ENCODE measurements at regions not wholly inside any gene's neighbourhood (a gene's known extent, or its start where the extent isn't known, plus 50 kb on each side); places are given as distances from the start of the nearest gene placed in this dataset.

- POLR2A ChIA-PET: no interaction called here
Measured at GRCh38 chr12:59322473-59322872, 273.4 kb upstream of the SLC16A7 start.

GRCh38 chr12:59321278-59321677 is 274.6 kb upstream of the SLC16A7 start:
- RAD21 ChIA-PET (ENCODE audit: unreplicated experiment): no interaction called here
- no peak for TF ChIP-seq CEBPZ (IDR thresholded peaks at IDR 0.05; ENCODE audit: low read depth, low read length)
- no peak for TF ChIP-seq PBX3 (IDR thresholded peaks at IDR 0.05; ENCODE audit: insufficient replicate concordance, low read depth, low read length)
- TF ChIP-seq USF2 (IDR thresholded peaks at IDR 0.05; ENCODE audit: borderline replicate concordance, low read depth, low read length): no peak
- TF ChIP-seq SUPT20H (IDR thresholded peaks at IDR 0.05; ENCODE audit: borderline replicate concordance, control insufficient read depth, low read depth, low read length): no peak
- TF ChIP-seq BACH1 (IDR thresholded peaks at IDR 0.05; ENCODE audit: borderline replicate concordance): no peak
- no peak for TF ChIP-seq NR2C2 (IDR thresholded peaks at IDR 0.05; ENCODE audit: borderline replicate concordance, control insufficient read depth, insufficient read length, low read depth)
- no peak for TF ChIP-seq HDGF (IDR thresholded peaks at IDR 0.05)
- no peak for TF ChIP-seq RCOR1 (conservative IDR thresholded peaks at IDR 0.05; ENCODE audit: low read depth, low read length)
- TF ChIP-seq KDM1A (IDR thresholded peaks at IDR 0.05; ENCODE audit: borderline replicate concordance): no peak
- SMC1A ChIA-PET (ENCODE audit: uncharacterized antibody, unreplicated experiment): no interaction called here
- FAIRE-seq (no peak), DNase-seq (ENCODE audit: low read depth, low spot score) (no peak), ATAC-seq (no peak)
- no peak overlapping the region for H3K9ac ChIP-seq (ENCODE audit: control insufficient read depth, insufficient read depth, low read length)
- H3K9me3 ChIP-seq (replicated peaks; ENCODE audit: control insufficient read depth, insufficient read depth, low read length): no peaks in the 10 kb centered on the region
- POLR2A ChIA-PET: no interaction called here
- CTCF ChIA-PET: interaction anchor here (0.6 kb wide), 1 partner anchor 13 kb away, joined by 3 read pairs; no protein-coding TSS in a partner anchor
- no peaks in the 10 kb centered on the region for H4K20me1 ChIP-seq (ENCODE audit: control insufficient read depth, insufficient read depth)
- in situ Hi-C loops (cut with MboI) (no loop called here), intact Hi-C loops (cut with micrococcal nuclease; ENCODE audit: unreplicated experiment) (no loop called here)
- H3K79me2 ChIP-seq (ENCODE audit: control insufficient read depth, insufficient read depth, low read length): no peaks in the 10 kb centered on the region
- no peak overlapping the region for H3K27ac ChIP-seq (ENCODE audit: control insufficient read depth, insufficient read depth)
- H2AFZ ChIP-seq (ENCODE audit: control insufficient read depth, low read depth, low read length): no peak overlapping the region
- H3K36me3 ChIP-seq (ENCODE audit: control insufficient read depth in 2 of 2, insufficient read depth in 2 of 2, low read length in 1 of 2): no peaks in the 10 kb centered on the region
- no peak overlapping the region for H3K4me3 ChIP-seq
- WGBS (ENCODE audit: insufficient coverage, insufficient replicate concordance, low lambda C conversion rate, missing lambda C conversion rate): 0% methylated on average over 1 of the region's 1 CpG
- no peaks in the 10 kb centered on the region for H3K4me1 ChIP-seq (ENCODE audit: control insufficient read depth, insufficient read depth, low read length)
- no peak overlapping the region for H3K4me2 ChIP-seq (ENCODE audit: control insufficient read depth, insufficient read depth)
- BruUV-seq (replicated peaks): no TSS peak
- H3K27me3 ChIP-seq (replicated peaks in 1 of 2; ENCODE audit: control insufficient read depth in 2 of 2, insufficient read depth in 2 of 2, low read length in 1 of 2): no peaks in the 10 kb centered on the region

More at GRCh38 chr12:59322473-59322872, 273.4 kb upstream of the SLC16A7 start:
- RAD21 ChIA-PET (ENCODE audit: unreplicated experiment): no interaction called here
- intact Hi-C loops (cut with micrococcal nuclease; ENCODE audit: unreplicated experiment) (no loop called here), in situ Hi-C loops (cut with MboI) (no loop called here)
- Histone ChIP-seq H3K79me2 (ENCODE audit: control insufficient read depth, insufficient read depth, low read length) (no peaks in the 10 kb centered on the region), H4K20me1 (ENCODE audit: control insufficient read depth, insufficient read depth) (no peaks in the 10 kb centered on the region), H3K27ac (ENCODE audit: control insufficient read depth, insufficient read depth) (no peak overlapping the region), H3K4me1 (ENCODE audit: control insufficient read depth, insufficient read depth, low read length) (no peaks in the 10 kb centered on the region), H3K36me3 (ENCODE audit: control insufficient read depth in 2 of 2, insufficient read depth in 2 of 2, low read length in 1 of 2) (no peaks in the 10 kb centered on the region), H3K27me3 (replicated peaks in 1 of 2; ENCODE audit: control insufficient read depth in 2 of 2, insufficient read depth in 2 of 2, low read length in 1 of 2) (no peaks in the 10 kb centered on the region), H3K9me3 (replicated peaks; ENCODE audit: control insufficient read depth, insufficient read depth, low read length) (no peaks in the 10 kb centered on the region), H3K9ac (ENCODE audit: control insufficient read depth, insufficient read depth, low read length) (no peak overlapping the region), H3K4me2 (ENCODE audit: control insufficient read depth, insufficient read depth) (no peak overlapping the region), H2AFZ (ENCODE audit: control insufficient read depth, low read depth, low read length) (no peak overlapping the region), H3K4me3 (no peak overlapping the region)
- FAIRE-seq: no peak
- SMC1A ChIA-PET (ENCODE audit: uncharacterized antibody, unreplicated experiment): no interaction called here
- ATAC-seq: no peak
- TF ChIP-seq HDAC2 (IDR thresholded peaks at IDR 0.05) (no peak), ZNF622 (IDR thresholded peaks at IDR 0.05) (no peak)
- CTCF ChIA-PET: no interaction called here
- DNase-seq (ENCODE audit: low read depth, low spot score): no peak
- WGBS (ENCODE audit: insufficient coverage, insufficient replicate concordance, low lambda C conversion rate, missing lambda C conversion rate): 0% methylated on average over 2 of the region's 2 CpGs
- no TSS peak for BruUV-seq (replicated peaks)

Measured in GM12878 (cell line).